ENCODE measurements at regions not wholly inside any gene's neighbourhood (a gene's known extent, or its start where the extent isn't known, plus 50 kb on each side); places are given as distances from the start of the nearest gene placed in this dataset.

DNA sequence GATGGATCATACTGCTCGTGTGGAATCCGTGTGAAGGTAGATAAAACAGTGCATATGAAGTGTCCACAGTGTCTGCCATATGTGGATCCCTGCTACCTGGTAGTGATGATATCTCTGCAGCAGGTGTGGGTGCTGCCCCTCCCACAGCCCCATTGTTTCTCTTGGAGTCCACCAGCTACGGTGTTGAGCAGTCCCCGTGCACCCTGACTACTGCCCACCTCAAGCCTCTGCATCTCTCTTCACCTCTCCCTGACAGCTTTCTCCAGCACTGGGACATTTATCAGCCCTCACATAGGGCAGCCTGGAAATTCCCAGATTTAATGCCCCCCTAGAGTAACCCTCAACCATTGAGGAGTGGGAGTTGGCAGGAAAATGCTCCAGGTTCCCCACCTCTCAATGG is 244.7 kb downstream of the IRF8 start:
- BruUV-seq (replicated peaks): no TSS peak
- Histone ChIP-seq H3K4me1 (no peaks in the 10 kb centered on the region), H3K4me3 (ENCODE audit: low read depth, low read length) (no peak overlapping the region), H3K27me3 (replicated peaks; ENCODE audit: control insufficient read depth, insufficient read depth, low read length) (no peaks in the 10 kb centered on the region), H3K36me3 (ENCODE audit: control insufficient read depth, insufficient read depth, low read length) (no peaks in the 10 kb centered on the region), H3K9me3 (no peaks in the 10 kb centered on the region)
- Mint-ChIP-seq H3K27ac (ENCODE audit: unreplicated experiment) (no peak overlapping the region), H3K27me3 (ENCODE audit: insufficient read depth, unreplicated experiment) (peaks cover 13% of the 10 kb centered on the region), H3K36me3 (ENCODE audit: insufficient read depth, unreplicated experiment) (no peaks in the 10 kb centered on the region), H3K9me3 (ENCODE audit: unreplicated experiment) (no peaks in the 10 kb centered on the region), H3K4me3 (ENCODE audit: unreplicated experiment) (no peak overlapping the region), H3K4me1 (ENCODE audit: low read depth, unreplicated experiment) (no peaks in the 10 kb centered on the region)
- ChIA-PET POLR2A (interaction anchor here (0.5 kb wide), 1 partner anchor 8 kb away, joined by 3 read pairs; no protein-coding TSS in a partner anchor), CTCF (interaction anchor here (0.5 kb wide), 1 partner anchor 433 kb away, joined by 6 read pairs; no protein-coding TSS in a partner anchor)
- no peak for DNase-seq
- TF ChIP-seq, protein P1, sequence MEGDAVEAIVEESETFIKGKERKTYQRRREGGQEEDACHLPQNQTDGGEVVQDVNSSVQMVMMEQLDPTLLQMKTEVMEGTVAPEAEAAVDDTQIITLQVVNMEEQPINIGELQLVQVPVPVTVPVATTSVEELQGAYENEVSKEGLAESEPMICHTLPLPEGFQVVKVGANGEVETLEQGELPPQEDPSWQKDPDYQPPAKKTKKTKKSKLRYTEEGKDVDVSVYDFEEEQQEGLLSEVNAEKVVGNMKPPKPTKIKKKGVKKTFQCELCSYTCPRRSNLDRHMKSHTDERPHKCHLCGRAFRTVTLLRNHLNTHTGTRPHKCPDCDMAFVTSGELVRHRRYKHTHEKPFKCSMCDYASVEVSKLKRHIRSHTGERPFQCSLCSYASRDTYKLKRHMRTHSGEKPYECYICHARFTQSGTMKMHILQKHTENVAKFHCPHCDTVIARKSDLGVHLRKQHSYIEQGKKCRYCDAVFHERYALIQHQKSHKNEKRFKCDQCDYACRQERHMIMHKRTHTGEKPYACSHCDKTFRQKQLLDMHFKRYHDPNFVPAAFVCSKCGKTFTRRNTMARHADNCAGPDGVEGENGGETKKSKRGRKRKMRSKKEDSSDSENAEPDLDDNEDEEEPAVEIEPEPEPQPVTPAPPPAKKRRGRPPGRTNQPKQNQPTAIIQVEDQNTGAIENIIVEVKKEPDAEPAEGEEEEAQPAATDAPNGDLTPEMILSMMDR (IDR thresholded peaks at IDR 0.05; ENCODE audit: insufficient read depth in 1 of 2, low read depth in 1 of 2, low read length in 1 of 2, severe bottlenecking in 1 of 2, unreplicated experiment in 1 of 2): no peak
- intact Hi-C loops (cut with micrococcal nuclease; ENCODE audit: unreplicated experiment): no loop called here

DNA sequence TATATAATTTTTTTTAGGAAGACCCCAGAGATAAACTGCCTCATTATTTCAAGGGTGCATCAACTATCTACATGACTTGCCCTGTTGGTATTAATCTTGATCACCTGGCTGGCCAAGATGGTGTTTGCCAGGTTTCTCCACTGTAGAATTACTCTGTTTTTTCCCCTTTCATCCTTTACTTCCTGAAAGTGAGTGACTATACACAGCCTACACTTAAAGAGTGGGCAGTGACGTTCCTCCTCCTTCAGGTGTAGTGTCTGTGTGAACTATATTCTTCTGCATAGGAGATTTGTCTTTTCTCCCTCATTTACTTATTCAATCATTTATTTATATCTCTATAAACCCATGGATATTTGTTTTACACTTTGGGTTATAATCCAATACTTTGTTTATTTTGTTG is 246.7 kb downstream of the IRF8 start:
- intact Hi-C loops (cut with micrococcal nuclease; ENCODE audit: unreplicated experiment): no loop called here
- no peak for DNase-seq
- ChIA-PET POLR2A (no interaction called here), CTCF (no interaction called here)
- TF ChIP-seq, protein P1 (IDR thresholded peaks at IDR 0.05; ENCODE audit: insufficient read depth in 1 of 2, low read depth in 1 of 2, low read length in 1 of 2, severe bottlenecking in 1 of 2, unreplicated experiment in 1 of 2): no peak
- Mint-ChIP-seq H3K36me3 (ENCODE audit: insufficient read depth, unreplicated experiment) (no peaks in the 10 kb centered on the region), H3K27me3 (ENCODE audit: insufficient read depth, unreplicated experiment) (peaks cover 12% of the 10 kb centered on the region), H3K4me1 (ENCODE audit: low read depth, unreplicated experiment) (no peaks in the 10 kb centered on the region), H3K9me3 (ENCODE audit: unreplicated experiment) (no peaks in the 10 kb centered on the region), H3K4me3 (ENCODE audit: unreplicated experiment) (no peak overlapping the region), H3K27ac (ENCODE audit: unreplicated experiment) (no peak overlapping the region)
- no TSS peak for BruUV-seq (replicated peaks)
- Histone ChIP-seq H3K27me3 (replicated peaks; ENCODE audit: control insufficient read depth, insufficient read depth, low read length) (no peaks in the 10 kb centered on the region), H3K36me3 (ENCODE audit: control insufficient read depth, insufficient read depth, low read length) (no peaks in the 10 kb centered on the region), H3K9me3 (no peaks in the 10 kb centered on the region), H3K4me1 (no peaks in the 10 kb centered on the region), H3K4me3 (ENCODE audit: low read depth, low read length) (no peak overlapping the region)

DNA sequence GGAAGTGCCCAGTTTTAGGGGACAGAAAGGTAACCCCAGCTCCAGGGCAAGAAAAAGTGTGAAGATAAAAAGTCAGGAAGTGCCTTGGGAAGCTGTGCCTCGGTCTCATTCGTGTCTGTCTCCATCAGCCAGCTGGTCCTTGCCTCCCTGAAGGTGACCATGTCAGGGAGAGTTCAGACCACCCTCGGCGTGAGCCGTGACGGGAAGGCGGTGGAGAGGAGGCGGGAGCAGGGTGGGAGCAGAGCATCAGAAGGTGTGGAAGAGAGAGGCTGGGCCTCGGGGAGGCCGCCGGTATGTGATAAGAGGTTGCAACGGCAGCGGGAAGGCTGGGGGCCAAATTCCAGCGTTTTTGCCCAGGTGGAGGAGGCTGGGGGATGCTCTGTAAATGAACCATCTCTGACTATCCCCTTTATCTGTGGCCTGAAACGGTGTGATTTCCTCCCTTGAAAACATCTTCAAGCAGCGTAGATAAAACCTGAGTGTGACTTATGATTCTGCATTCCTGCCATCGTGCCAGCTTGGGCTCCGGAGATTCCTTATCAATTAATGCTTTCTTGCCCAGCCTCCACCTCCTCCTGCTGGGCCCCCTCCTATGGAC is 251.8 kb downstream of the IRF8 start:
- BruUV-seq (replicated peaks): no TSS peak
- H3K4me3 Mint-ChIP-seq (ENCODE audit: unreplicated experiment): no peak overlapping the region
- no peaks in the 10 kb centered on the region for H3K9me3 Mint-ChIP-seq (ENCODE audit: unreplicated experiment)
- no peaks in the 10 kb centered on the region for H3K36me3 Mint-ChIP-seq (ENCODE audit: insufficient read depth, unreplicated experiment)
- no peak overlapping the region for H3K27ac Mint-ChIP-seq (ENCODE audit: unreplicated experiment)
- H3K4me1 ChIP-seq: no peaks in the 10 kb centered on the region
- CTCF ChIA-PET: no interaction called here
- no peak overlapping the region for H3K4me3 ChIP-seq (ENCODE audit: low read depth, low read length)
- TF ChIP-seq, protein P1 (IDR thresholded peaks at IDR 0.05; ENCODE audit: insufficient read depth in 1 of 2, low read depth in 1 of 2, low read length in 1 of 2, severe bottlenecking in 1 of 2, unreplicated experiment in 1 of 2): no peak
- POLR2A ChIA-PET: no interaction called here
- intact Hi-C loops (cut with micrococcal nuclease; ENCODE audit: unreplicated experiment): no loop called here
- H3K4me1 Mint-ChIP-seq (ENCODE audit: low read depth, unreplicated experiment): no peaks in the 10 kb centered on the region
- no peaks in the 10 kb centered on the region for H3K36me3 ChIP-seq (ENCODE audit: control insufficient read depth, insufficient read depth, low read length)
- no peaks in the 10 kb centered on the region for H3K27me3 ChIP-seq (replicated peaks; ENCODE audit: control insufficient read depth, insufficient read depth, low read length)
- H3K27me3 Mint-ChIP-seq (ENCODE audit: insufficient read depth, unreplicated experiment): peaks cover 17% of the 10 kb centered on the region
- H3K9me3 ChIP-seq: no peaks in the 10 kb centered on the region
- DNase-seq: no peak
